ENCODE measurements at regions not wholly inside any gene's neighbourhood (a gene's known extent, or its start where the extent isn't known, plus 50 kb on each side); places are given as distances from the start of the nearest gene placed in this dataset.

DNA sequence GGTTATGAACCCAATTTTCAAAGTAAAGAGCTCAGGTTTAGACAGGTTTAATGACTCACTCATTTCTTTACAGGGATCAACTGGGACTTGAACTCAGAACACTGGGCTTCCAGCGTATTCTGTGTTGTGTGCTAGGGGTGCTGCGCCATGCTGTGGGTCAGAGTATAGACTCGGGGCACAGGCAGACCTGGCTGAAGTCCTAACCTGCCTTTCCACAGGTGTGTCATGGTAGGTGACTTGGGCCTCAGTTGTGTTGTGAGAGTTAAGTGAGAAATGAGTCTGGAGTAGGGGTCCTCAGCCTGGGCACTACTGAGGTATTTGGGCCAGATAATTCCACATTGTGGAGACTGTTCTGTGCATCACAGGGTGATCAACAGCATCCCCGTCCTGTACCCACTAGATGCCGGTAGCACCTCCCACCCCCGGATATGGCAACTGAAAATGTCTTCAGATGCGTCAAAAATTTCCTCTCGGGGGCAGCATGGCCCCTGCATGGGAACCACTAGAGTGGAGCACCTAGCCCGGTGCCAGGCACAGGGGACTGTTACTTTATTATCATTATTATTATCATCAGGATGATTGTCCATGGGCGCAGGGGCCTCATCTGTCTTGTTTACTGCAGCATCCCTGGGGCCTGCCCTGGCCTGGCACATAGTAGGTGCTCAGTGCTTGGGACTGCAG is 575.5 kb downstream of the PTPRU start:
- H3K4me1 ChIP-seq = no peaks in the 10 kb centered on the region
- no peaks in the 10 kb centered on the region for H3K9me3 ChIP-seq
- intact Hi-C loops (cut with DNase I; ENCODE audit: low total_unique reads) = no loop called here
- H3K27ac ChIP-seq = no peak overlapping the region
- H3K27me3 ChIP-seq (replicated peaks in 1 of 7) = peaks cover 0 to 20% (median 0%) of the 10 kb centered on the region in 7 donors
- no peaks in the 10 kb centered on the region for H3K36me3 ChIP-seq
- DNase-seq = peak; percentile 47
- H3K4me3 ChIP-seq = no peak overlapping the region
- WGBS, 5 donors = 72 to 91% (median 90%) methylated on average over 10 of the region's 10 CpGs
- no peak for TF ChIP-seq POLR2A (IDR thresholded peaks at IDR 0.05)
- TF ChIP-seq, protein P1, sequence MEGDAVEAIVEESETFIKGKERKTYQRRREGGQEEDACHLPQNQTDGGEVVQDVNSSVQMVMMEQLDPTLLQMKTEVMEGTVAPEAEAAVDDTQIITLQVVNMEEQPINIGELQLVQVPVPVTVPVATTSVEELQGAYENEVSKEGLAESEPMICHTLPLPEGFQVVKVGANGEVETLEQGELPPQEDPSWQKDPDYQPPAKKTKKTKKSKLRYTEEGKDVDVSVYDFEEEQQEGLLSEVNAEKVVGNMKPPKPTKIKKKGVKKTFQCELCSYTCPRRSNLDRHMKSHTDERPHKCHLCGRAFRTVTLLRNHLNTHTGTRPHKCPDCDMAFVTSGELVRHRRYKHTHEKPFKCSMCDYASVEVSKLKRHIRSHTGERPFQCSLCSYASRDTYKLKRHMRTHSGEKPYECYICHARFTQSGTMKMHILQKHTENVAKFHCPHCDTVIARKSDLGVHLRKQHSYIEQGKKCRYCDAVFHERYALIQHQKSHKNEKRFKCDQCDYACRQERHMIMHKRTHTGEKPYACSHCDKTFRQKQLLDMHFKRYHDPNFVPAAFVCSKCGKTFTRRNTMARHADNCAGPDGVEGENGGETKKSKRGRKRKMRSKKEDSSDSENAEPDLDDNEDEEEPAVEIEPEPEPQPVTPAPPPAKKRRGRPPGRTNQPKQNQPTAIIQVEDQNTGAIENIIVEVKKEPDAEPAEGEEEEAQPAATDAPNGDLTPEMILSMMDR (IDR thresholded peaks at IDR 0.05 in 8 of 11, conservative IDR thresholded peaks at IDR 0.05 in 3 of 11) = no peak

DNA sequence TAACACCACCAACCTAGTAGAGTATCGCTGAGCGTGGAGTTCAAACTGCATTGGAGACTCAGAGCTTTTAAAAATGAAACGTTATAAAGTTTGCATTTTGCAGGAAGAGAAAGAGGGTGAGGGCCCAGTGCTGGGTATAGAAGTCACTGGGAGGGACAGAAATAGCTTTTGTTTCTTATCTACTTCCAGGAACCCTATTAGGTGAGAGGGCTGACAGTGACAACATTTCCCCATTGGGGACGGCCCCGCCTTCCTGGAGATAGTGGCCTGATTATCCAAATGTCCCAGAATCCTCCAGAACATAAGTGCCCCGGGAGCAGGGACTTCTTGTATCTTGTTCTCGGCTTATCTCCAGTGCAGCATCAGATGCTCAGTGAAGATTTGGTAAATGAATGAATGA is 574.9 kb downstream of the PTPRU start:
- no peak overlapping the region for H3K4me3 ChIP-seq
- DNase-seq = no peak
- H3K36me3 ChIP-seq = no peaks in the 10 kb centered on the region
- H3K9me3 ChIP-seq = no peaks in the 10 kb centered on the region
- 62 to 71% (median 71%) methylated on average over 7 of the region's 7 CpGs for WGBS, 5 donors
- no peak overlapping the region for H3K27ac ChIP-seq
- TF ChIP-seq POLR2A (IDR thresholded peaks at IDR 0.05) (no peak), POLR2AphosphoS5 (IDR thresholded peaks at IDR 0.05) (no peak)
- TF ChIP-seq, protein P1 (IDR thresholded peaks at IDR 0.05 in 8 of 11, conservative IDR thresholded peaks at IDR 0.05 in 3 of 11) = no peak
- H3K27me3 ChIP-seq (replicated peaks in 1 of 7) = peaks cover 0 to 20% (median 0%) of the 10 kb centered on the region in 7 donors
- no peaks in the 10 kb centered on the region for H3K4me1 ChIP-seq
- intact Hi-C loops (cut with DNase I; ENCODE audit: low total_unique reads) = no loop called here

DNA sequence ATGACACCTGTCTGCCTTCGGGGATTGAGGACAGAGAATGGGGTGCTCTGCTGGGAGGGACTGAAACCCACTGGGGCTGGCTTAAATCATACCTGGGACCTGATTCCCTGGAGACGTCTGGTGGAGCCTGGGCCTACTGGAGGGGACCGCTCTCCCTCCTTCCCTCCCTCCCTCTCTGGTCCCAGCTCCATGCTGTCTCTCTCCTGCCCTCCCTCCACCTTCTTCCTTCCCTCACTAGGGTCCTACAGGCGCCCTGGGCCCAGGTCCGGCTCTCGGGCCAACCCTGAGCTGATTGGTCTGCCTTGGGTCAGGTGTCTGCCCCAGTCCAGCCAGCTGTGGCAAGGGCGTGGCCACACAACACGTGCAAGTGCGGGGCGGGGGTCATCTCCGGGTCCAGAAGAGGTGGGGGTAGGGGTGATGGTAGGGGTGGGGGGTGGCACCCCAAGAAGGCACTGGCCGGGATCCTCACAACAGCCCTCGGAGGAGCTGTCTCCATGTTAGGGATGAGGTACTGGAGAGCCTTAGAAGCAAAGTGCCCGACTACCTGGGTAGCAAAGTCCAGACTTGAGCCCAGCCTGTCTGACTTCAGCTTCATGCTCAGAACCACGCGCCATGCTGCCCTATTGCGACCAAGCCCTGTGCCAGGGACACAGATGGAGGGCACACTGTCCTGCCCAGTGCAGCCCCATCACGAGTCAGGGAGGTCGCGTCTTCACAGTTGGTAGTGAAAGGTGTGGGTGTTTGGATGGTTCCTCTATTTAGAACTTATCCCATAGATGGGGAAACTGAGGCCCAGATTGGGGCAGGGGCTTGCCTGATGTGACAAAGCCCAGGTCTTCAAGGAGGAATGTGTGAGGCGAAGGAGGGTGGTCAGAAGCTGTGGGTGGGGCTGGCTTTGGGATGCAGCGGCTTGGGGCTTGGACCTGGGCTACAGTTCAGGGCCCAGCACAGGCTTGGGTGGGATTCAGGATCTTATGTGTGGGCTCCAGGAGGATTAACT is 574.1 kb downstream of the PTPRU start:
- H3K36me3 ChIP-seq = no peaks in the 10 kb centered on the region
- H3K27me3 ChIP-seq (replicated peaks in 1 of 7) = peaks cover 0 to 20% (median 0%) of the 10 kb centered on the region in 7 donors
- DNase-seq = peak; percentile 44
- no peaks in the 10 kb centered on the region for H3K4me1 ChIP-seq
- no peaks in the 10 kb centered on the region for H3K9me3 ChIP-seq
- 86 to 91% (median 86%) methylated on average over 16 to 22 of the region's 22 CpGs for WGBS, 5 donors
- intact Hi-C loops (cut with DNase I; ENCODE audit: low total_unique reads) = no loop called here
- TF ChIP-seq POLR2AphosphoS5 (IDR thresholded peaks at IDR 0.05) (no peak), POLR2A (IDR thresholded peaks at IDR 0.05) (no peak)
- TF ChIP-seq, protein P1 (IDR thresholded peaks at IDR 0.05 in 8 of 11, conservative IDR thresholded peaks at IDR 0.05 in 3 of 11) = no peak
- H3K27ac ChIP-seq = no peak overlapping the region
- H3K4me3 ChIP-seq = no peak overlapping the region

Data from spleen (tissue), 11 donors.